NCI-H1694 treated with DMSO at 0.1 percent for 48 hours (cell line): ENCODE measurements at regions not wholly inside any gene's neighbourhood (a gene's known extent, or its start where the extent isn't known, plus 50 kb on each side); places are given as distances from the start of the nearest gene placed in this dataset.

Source experiments
- DNase-seq: peaks from one replicate; lab custom pipeline; 2025; lab: John Stamatoyannopoulos, UW

DNA sequence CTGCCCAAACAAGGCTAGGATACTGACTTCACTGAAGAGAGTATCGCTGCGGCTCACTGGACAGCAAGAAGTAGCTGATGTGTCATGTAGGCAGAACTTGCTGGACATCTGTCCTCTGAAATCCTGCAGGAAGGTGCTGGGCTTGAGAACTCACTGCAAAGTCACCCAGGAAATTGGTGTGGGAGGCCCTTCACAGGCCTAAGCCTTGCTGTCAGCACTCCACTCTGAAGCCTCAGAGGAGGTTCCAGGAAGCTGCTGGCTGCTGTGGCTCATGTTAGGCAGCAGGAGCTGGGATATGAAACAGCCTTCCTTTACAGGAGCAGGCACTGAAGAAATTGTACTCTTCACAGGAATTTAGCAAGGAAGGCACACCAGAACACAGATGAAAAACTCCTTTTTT lies 88.3 kb upstream of the CCDC68 start:
- no peak for DNase-seq

DNA sequence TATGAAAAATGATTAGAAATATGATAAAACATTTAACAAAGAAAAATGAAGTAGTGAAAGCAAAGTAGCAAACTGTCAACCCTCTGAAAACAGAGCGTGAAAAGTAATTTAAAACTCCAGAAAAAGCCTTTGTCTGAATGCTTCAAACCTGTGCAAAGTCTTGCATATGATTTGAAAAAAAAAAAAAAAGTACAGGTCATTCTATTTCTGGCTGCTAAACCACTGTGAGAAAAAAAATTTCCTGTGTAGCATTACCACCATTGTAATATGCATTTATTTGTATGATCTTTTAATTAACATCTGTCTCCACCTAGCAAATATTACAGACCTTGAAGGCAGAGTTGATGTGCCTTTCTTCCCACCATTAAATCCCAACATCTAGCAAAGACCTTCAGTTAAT lies 82.1 kb upstream of the CCDC68 start:
- DNase-seq = no peak

GRCh38 chr18:55038162-55038561 lies 78.9 kb upstream of the CCDC68 start:
- DNase-seq = no peak

- DNase-seq = no peak
Measured at GRCh38 chr18:55034742-55035141, 75.5 kb upstream of the CCDC68 start.

- DNase-seq = no peak
Measured at GRCh38 chr18:55031979-55032378, 72.7 kb upstream of the CCDC68 start.

DNA sequence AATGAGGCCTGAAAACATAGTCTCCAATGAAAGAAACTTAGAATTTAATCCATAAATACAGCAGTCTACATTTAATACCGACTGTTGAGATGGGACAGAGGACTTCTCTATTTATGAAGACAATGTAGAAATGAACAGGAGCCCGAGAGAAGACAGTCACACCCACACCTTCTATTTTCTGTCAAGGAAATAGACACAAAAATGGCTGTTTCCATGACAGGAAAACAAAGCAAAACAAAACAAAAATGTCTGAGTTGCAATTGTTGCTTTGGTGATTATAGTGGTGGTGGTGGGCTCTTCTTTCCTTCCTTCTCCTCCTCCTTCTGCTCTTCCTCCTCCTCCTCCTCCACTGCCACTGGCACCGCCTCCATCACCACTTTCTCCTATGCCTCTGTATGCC lies 72.3 kb upstream of the CCDC68 start:
- DNase-seq = no peak

GRCh38 chr18:55031164-55031563 lies 71.9 kb upstream of the CCDC68 start:
- no peak for DNase-seq

DNA sequence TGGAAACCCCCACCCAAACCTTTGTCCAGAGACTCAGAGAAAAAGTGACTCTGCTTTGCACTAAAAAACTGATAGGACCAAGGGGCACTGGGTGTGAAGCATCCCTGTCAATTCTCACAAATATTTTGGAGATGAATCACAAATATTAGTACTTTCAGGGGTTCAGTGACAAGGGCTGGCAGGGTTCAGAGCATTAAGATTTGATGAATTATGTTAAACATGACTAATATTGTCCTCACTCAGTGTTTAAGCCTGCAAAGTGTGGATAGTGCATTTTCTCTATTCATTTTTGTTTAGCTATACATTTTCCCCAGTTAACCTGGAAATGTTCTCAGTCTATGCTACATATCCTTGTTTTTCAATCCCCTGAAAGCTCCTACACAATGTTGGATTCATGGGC lies 65.3 kb upstream of the CCDC68 start:
- no peak for DNase-seq

- DNase-seq = no peak
Measured at GRCh38 chr18:55018602-55019001, 59.3 kb upstream of the CCDC68 start.

GRCh38 chr18:55014095-55014494 lies 54.8 kb upstream of the CCDC68 start:
- no peak for DNase-seq

DNA sequence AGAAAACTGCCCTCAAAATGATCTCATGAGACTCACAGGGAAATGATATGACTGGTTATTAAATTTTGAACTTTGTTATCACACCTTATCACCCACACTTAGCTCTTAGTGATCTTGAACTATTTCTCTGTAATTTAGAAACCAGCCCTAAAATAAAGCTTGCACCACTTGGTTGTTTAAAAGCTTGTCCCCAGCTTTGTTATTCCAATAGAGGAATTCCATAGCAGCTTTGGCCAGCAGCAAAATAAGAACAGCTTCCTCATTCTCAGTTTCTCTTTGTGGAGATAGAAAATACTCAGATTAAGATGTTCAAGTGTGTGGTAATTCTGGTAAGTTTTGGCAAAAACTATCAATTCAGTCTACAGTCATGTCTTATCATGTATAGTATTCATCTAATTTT lies 54.4 kb upstream of the CCDC68 start:
- no peak for DNase-seq

DNA sequence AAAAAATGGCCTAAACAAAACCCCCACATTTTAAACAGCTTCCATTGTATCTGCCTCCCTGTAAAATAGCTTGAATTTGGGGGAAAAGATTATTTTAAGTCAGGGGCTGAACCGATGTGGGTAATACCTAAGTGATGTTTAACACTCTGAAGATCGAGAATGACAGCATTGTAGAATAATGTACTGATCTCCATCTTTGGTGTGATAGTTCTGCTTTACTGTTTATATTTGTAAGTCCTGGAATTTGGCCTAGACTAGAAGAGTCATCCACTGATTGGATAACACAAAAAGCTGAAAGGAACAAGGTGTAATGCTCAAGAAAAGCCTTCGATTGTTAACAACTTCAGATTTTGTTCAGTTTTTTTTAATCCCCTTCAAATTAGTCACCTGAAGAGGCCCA lies 53.8 kb upstream of the CCDC68 start:
- DNase-seq = no peak

DNA sequence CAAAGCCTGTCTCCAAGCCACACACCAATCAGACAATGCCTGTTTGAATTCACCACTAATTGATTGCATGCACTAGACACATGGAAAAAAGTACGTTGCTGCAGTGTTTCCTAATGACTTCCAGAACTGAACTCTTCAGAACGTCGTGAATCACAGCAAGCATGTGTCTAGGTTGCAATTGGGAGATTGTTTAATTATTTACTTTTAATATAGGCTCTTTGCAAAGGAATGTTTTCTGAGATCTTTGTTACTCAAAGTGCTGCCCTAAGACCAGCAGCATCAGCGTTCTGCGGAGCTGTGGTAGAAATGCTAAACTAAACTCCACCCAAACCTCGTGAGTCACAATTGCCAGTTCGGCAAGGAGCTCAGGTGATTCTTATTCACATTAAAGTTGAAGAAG lies 52.7 kb upstream of the CCDC68 start:
- no peak for DNase-seq
